HG03565 (cell line): ENCODE measurements at regions not wholly inside any gene's neighbourhood (a gene's known extent, or its start where the extent isn't known, plus 50 kb on each side); places are given as distances from the start of the nearest gene placed in this dataset.

Source experiments
- ATAC-seq: cut with Tn5 transposase; IDR thresholded peaks from one replicate; pipeline ENCODE4 v1.9.1; 2021; ENCODE audit warnings: mild to moderate bottlenecking, moderate library complexity; ENCODE audit not compliant: unreplicated experiment

DNA sequence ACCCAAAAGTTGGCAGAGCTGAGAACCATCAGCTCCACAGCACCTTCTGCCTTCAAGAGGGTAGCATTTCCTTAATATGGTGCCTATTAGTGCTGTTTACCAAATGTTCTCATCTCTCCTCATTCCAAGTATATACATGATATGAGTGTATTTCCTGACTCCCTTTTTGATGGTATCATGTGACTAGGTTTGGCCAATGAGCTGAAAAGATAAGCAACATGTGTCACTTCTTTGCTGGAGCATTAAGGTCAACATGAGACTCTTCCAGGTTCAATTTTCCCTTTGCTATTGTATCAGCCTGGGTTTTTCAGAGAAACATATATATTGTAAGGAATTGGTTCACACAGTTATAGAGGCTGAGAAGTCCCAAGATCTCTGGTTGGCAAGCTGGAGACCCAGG, 310.9 kb downstream of the HRH4 start:
- ATAC-seq = no peak

- ATAC-seq = no peak
Observed at GRCh38 chr18:24773101-24773500, 312.7 kb downstream of the HRH4 start.

DNA sequence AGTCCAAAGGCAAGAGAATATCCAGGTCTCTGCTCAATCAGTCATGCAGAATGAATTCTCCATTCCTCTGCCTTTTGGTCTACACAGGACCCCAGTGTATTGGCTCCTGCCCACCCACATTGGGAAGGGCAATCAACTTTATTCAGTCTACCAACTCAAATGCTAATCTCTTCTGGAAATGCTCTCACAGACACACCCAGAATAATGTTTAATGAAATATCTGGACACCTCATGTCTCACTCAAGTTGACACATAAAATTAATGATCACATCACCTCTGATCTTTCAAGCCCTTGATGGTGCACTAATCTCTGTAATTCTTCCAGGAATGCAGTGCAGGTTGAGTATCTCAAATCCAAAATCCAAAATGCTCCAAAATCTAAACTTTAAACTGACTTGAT, 315.6 kb downstream of the HRH4 start:
- ATAC-seq = no peak

GRCh38 chr18:24778810-24779418, 318.5 kb downstream of the HRH4 start:
- ATAC-seq = no peak

DNA sequence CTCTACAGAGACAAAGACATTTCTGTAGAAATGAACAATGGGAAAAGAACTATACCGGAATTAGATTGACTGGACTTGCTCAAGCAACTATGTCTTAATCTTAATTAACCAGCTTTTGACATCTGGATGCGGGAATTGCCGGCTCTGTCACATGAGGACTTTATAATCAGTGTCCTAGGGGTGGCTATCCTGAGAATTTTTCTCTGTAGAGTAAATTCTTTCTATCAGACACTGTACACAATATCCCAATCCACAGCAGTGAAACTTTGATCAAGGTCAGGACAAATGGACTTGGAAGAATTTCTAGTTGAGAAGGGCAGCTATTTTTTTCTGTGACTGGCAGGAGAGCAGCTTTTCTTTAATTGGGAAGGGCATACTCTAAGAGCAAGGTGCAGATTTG, 322.1 kb downstream of the HRH4 start:
- no peak for ATAC-seq

DNA sequence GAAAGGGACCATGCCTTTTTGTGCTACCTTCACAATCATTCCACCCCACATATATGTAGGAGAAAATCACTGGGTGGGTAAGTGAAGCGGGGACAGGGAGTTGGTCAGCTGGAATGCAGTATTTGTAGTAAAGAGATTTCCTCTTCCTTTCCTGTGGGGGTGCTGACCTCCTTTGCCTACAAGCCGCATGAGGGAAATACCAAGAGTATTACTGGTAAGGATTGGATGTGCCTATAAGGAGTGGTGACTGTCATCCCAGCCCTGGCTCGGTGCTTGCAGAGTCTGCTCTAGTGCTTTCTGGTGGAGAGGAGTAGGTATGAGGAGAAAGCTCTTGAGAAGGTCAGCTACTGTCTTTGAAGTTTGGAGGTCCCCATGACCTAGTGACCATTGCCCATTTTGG, 324.6 kb downstream of the HRH4 start:
- ATAC-seq = no peak

DNA sequence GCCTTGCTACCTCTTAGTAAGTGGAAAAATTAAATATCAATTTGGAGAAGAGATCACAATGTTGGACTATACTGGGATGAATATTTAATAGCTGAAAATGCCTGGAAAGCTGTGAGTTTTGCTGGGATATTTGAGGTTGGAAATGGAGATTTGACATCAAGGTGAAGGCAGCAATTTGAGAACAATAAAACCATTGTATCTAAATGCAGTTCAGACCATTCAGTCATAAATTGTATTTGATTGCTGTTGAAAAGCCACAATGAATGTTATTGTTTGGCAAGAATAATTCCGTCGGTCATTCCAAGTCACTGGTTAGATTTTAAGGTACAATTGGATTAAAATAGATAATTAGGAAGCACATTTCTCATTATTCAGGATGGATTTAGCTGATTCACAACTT, 325.6 kb downstream of the HRH4 start:
- no peak for ATAC-seq

DNA sequence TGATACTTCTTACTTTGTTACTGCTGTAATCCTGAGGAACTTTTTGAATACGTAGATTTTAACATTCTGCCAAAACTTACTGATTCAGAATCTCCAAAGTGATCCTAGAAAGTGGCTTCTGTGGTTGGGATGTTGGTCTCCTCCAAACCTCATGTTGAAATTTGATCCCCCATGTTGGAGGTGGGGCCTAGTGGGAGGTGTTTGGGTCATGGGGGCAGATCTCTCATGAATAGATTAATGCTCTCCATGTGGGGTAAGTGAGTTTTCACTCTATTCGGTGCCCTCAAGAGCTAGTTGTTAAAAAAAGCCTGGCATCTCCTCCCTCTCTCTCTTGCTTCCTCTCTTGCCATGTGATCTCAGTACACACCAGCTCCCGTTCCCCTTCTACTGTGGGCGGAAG, 329.9 kb downstream of the HRH4 start:
- no peak for ATAC-seq

- no peak for ATAC-seq
Observed at GRCh38 chr18:24791751-24792545, 331.5 kb downstream of the HRH4 start.

DNA sequence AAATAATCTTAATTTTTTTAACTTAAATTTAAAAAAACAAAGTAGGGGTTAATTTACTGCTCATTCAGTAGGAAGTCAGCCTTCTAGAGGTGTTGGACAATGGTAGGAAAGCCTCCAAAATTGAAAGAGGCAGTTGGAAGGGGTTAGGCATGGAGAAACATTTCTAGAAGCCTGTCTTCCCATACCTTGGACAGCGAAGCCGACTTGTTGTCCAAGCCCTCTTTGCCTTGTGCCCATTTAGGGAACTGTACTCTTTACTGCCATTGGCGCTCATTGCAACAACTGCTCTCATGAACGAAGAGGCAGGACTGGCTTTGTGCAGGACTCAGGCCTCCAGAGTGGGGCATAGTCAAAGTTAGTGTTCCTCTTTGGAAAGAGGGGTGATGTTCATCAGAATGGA, 333.3 kb downstream of the HRH4 start:
- ATAC-seq = no peak

DNA sequence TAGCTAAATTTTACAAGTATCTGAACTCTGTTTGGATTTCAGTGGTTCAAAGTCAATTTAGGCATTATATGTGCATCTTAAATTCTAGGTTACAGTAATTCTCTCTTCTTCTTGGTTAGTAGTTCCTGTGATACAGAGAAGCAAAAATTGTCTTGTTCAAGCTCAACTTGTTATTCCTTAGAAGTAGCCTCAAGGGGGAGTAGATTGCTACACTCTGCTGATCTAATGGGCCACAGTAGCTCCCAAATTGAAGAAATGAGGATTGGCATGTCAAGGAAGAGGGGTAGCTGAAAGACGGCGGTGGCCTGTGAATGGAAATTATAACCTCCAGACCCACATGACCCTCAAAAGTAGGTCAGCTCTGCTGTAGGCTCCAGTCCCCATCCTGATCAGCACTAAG, 334.7 kb downstream of the HRH4 start:
- no peak for ATAC-seq

DNA sequence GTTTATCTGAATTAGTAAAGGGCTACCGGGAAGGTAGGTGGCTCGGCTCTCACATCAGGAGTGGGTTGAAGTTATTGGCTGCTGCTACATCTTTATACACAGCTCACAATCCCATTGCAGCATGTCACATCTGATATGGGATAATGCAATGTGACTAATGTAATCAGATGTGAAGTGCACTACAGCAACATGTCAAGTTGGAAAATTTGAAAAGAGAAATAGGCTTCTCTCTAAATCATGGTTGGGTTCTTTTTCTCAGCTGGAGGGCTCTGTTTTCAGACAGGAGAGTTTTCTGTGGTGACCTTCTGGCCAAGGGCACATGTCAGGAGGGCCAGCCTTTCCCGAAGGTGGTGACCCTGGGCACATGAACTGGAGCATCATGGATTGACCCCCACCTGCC, 337.5 kb downstream of the HRH4 start:
- ATAC-seq = no peak

DNA sequence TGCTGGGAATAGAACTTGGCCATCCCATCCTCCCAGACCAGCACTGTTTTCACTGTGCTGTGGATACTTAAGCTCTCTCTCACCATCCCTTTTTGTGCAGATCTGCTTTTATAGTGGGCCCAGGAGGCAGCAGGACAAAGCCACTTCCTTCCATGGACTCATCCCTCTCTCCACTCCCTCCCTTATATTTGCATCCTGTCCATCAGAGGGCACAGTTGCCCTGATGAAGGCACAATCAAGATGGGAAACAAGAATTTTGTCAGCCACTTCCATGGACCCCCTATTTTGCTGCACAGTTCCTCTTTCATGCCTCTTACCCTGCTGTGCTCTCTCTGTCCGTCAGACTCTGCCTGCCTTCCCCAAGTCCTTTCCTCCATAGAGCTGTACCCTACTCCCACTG, 338.7 kb downstream of the HRH4 start:
- ATAC-seq = no peak

DNA sequence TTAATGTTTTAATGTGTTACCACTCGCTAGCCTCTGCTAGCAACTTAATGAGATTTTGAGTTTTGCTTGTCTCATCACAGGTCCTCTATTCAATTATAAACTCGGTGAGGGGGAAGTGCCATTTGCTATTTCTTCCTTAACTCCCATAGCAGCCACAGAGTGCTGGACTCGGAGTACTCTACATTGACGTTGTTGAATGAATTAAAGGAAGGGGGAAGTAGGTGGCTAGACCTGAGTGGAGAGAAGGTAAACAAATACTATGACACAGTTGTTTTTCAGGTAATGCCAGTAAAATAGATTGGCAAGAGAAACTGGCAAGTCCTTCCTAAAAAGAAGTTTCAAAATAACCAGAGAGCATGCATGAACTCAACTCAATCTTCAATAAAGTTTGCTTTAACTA, 339.3 kb downstream of the HRH4 start:
- no peak for ATAC-seq

DNA sequence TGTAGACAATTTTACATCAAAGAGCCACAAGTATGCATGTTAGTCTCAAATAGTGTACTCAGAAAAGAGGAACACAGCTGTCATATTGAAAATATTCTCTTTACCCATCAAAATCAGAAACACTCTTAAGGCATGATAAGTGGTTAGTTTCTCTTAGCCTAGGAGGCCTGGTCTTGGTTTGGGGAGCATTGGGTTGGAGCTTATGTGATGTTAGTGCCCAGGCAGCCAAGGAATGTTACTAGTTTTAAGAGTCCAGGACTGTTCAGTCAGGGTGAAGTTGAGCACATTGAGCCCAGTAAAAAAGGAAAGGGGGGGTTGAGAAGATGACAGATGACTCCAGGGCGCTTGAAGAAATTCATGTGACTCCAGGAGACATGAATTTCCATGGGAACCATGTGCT, 340.6 kb downstream of the HRH4 start:
- no peak for ATAC-seq

- no peak for ATAC-seq
Observed at GRCh38 chr18:24802456-24802855, 342.0 kb downstream of the HRH4 start.

- ATAC-seq = no peak
Observed at GRCh38 chr18:24805156-24805555, 344.7 kb downstream of the HRH4 start.

GRCh38 chr18:24809173-24809950, 348.9 kb downstream of the HRH4 start:
- no peak for ATAC-seq

DNA sequence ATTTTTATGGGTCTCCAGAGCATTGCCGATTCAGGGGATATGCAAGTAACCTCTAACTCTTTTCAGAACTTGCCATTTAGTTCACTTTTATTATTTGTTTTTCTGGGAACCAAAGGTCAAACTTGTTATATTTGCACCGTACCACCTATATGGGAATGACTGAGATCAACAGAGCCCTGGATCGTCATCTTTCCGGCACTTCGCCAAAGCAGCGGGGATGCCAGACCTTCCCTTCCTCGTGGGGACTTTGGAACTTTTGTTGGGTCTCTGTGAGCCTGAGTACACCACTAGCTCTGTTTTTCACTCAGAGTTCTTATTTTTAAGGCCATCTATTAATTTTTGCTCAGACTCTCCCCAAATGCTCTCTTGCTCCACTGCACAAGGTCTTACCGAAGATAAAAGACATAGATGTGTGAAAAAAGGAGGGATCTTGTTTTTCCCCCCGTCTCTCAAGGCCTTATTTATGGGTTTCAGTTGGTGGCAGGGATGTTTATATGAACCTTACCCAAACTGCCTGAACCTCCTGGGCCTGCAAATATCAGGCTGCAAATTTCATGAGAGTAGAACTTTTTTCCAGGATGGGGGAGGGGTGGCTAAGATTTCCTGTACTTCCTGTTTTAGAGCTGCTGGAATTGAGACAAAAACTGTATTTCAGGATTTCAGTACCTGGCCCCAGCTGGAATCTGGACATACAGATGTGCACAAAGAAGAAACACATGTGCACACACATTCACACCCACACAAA, 350.3 kb downstream of the HRH4 start:
- ATAC-seq = no peak

GRCh38 chr18:24811950-24812681, 351.7 kb downstream of the HRH4 start:
- no peak for ATAC-seq

GRCh38 chr18:24814521-24814920, 354.1 kb downstream of the HRH4 start:
- ATAC-seq = no peak
